ENCODE measurements at regions not wholly inside any gene's neighbourhood (a gene's known extent, or its start where the extent isn't known, plus 50 kb on each side); places are given as distances from the start of the nearest gene placed in this dataset.

DNA sequence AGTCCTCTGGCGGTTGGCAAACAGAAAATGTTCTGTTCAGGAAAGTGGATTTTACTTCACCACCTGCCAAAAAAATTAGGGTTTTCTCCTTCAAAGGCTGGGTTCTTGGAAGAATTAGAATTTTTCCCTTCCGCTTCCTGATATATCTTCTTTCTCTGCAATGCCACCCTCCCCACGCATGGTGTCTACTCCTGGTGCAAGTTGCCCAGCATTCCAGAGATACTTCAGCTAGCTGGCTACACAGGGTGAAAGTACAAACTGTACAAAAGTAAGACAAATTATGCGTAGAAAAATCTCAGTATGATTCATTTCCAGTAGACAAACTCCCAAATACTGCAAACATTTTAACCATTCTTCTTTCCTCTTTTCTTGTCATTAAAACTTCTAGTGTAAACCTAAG is 430.1 kb upstream of the ESRRG start:
- Histone ChIP-seq H3K27ac (no peak overlapping the region), H3K36me3 (no peaks in the 10 kb centered on the region), H3K4me1 (ENCODE audit: control insufficient read depth in 1 of 2, insufficient read depth in 1 of 2, low read depth in 1 of 2, low read length in 1 of 2) (no peaks in the 10 kb centered on the region), H3K4me3 (ENCODE audit: low read depth in 1 of 2, low read length in 1 of 2) (no peak overlapping the region), H3K27me3 (no peaks in the 10 kb centered on the region), H3K9me3 (no peaks in the 10 kb centered on the region)
- TF ChIP-seq, protein P1, sequence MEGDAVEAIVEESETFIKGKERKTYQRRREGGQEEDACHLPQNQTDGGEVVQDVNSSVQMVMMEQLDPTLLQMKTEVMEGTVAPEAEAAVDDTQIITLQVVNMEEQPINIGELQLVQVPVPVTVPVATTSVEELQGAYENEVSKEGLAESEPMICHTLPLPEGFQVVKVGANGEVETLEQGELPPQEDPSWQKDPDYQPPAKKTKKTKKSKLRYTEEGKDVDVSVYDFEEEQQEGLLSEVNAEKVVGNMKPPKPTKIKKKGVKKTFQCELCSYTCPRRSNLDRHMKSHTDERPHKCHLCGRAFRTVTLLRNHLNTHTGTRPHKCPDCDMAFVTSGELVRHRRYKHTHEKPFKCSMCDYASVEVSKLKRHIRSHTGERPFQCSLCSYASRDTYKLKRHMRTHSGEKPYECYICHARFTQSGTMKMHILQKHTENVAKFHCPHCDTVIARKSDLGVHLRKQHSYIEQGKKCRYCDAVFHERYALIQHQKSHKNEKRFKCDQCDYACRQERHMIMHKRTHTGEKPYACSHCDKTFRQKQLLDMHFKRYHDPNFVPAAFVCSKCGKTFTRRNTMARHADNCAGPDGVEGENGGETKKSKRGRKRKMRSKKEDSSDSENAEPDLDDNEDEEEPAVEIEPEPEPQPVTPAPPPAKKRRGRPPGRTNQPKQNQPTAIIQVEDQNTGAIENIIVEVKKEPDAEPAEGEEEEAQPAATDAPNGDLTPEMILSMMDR (IDR thresholded peaks at IDR 0.05) = no peak

DNA sequence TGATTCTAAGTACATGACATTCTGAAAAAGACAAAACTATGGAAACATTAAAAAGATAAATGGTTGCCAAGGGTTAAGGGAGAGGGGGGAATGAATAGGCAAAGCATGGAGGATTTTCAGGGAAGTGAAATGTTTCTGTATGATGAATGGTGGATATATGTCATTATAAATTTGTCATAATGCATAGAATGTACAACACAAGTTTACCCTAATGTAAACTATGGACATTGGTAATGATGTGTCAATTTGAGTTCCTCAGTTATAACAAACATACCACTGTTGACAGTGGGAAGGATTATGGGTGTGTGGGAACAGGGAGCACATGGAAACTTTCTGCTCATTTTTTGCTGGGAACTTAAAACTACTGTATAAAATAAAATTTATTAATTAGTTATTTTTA is 427.1 kb upstream of the ESRRG start:
- TF ChIP-seq, protein P1 (IDR thresholded peaks at IDR 0.05) = no peak

DNA sequence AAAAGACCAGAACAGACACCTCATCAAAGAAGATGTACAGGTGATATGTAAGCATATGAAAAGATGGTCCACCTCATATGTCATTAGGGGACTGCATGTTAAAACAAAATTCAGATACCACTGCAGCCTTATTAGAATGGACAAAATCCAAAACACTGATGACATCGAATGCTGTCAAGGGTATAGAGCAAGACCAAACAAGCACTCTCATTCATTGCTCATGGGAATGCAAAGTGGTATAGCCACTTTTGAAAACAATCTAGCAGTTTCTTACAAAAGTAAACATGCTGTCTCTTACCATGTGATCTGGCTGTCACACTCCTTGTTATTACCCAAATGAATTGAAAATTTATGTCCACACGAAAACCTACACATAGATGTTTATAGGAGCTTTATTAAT is 426.6 kb upstream of the ESRRG start:
- Histone ChIP-seq H3K27me3 (no peaks in the 10 kb centered on the region), H3K4me3 (ENCODE audit: low read depth in 1 of 2, low read length in 1 of 2) (no peak overlapping the region), H3K27ac (no peak overlapping the region), H3K9me3 (no peaks in the 10 kb centered on the region), H3K36me3 (no peaks in the 10 kb centered on the region), H3K4me1 (ENCODE audit: control insufficient read depth in 1 of 2, insufficient read depth in 1 of 2, low read depth in 1 of 2, low read length in 1 of 2) (no peaks in the 10 kb centered on the region)
- TF ChIP-seq, protein P1 (IDR thresholded peaks at IDR 0.05) = no peak

More for the DNA sequence above, 427.1 kb upstream of the ESRRG start:
- H3K4me1 ChIP-seq (ENCODE audit: control insufficient read depth in 1 of 2, insufficient read depth in 1 of 2, low read depth in 1 of 2, low read length in 1 of 2) = no peaks in the 10 kb centered on the region
- H3K27ac ChIP-seq = no peak overlapping the region
- H3K36me3 ChIP-seq = no peaks in the 10 kb centered on the region
- no peaks in the 10 kb centered on the region for H3K9me3 ChIP-seq
- H3K27me3 ChIP-seq = no peaks in the 10 kb centered on the region
- H3K4me3 ChIP-seq (ENCODE audit: low read depth in 1 of 2, low read length in 1 of 2) = no peak overlapping the region

DNA sequence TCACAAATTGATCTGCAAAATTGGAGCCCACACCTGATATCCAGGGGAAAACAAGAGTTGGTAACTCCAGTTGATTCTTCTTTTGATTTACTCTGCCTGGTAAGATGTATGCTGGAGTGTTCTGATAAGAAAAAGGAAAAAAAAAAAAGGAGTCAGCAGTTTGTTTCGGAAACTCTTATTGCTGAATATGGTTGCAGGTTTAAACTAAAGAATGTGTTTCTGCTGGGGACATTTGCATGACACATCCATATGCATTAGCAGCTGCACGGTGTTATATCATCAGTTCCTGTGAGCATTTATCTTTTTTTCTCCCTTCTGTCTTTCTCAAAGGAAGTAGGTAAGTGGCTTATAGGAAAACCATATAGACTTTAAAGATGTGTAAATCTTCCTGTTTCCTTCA is 418.5 kb upstream of the ESRRG start:
- Histone ChIP-seq H3K9me3 (no peaks in the 10 kb centered on the region), H3K4me3 (ENCODE audit: low read depth in 1 of 2, low read length in 1 of 2) (no peak overlapping the region), H3K27ac (no peak overlapping the region), H3K27me3 (peaks cover 67% of the 10 kb centered on the region), H3K36me3 (no peaks in the 10 kb centered on the region), H3K4me1 (ENCODE audit: control insufficient read depth in 1 of 2, insufficient read depth in 1 of 2, low read depth in 1 of 2, low read length in 1 of 2) (no peaks in the 10 kb centered on the region)
- TF ChIP-seq, protein P1 (IDR thresholded peaks at IDR 0.05) = no peak

DNA sequence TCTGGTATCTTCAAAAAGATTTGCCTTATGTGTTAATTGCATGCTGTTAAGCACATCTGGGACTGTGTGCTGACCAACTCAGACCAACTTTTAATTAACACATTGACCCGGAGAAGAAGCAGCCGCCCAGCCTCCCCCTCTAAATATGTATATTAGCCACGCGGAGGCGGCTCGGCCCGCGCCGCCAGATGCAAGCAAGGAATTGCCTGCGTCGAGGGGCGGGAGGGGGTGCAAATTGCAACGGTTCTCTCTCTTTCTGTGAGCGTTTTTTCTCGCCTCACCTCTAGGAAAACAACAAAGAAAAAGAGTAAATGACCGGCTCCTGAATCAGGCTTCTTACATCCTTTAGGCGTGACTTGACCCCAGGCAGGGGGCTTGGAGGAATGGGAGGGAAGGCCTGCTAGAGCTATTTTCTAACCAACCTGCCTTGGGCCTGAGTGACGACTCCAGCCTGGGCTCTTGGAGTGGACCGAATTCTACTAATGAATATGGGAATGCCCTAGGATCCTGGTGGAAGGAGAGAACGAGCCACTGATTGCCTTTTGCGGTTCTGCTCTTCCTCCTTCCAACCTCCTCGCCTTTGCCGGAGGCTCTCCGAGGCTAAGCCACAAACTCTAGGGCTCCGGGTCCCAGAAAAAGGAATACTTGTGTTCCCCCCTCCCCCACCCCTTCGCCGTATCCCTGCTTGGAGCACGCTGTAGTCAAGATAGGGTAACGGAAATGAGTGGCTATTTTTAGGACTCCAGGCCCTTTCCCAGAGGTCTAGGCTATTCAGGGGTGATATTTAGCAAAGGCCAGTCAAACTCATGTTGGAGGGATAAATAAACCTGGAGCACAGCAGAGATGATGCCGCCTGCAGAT is 417.0 kb upstream of the ESRRG start:
- Histone ChIP-seq H3K9me3 (no peaks in the 10 kb centered on the region), H3K4me3 (ENCODE audit: low read depth in 1 of 2, low read length in 1 of 2) (no peak overlapping the region), H3K27ac (no peak overlapping the region), H3K36me3 (no peaks in the 10 kb centered on the region), H3K27me3 (peaks cover 81% of the 10 kb centered on the region), H3K4me1 (ENCODE audit: control insufficient read depth in 1 of 2, insufficient read depth in 1 of 2, low read depth in 1 of 2, low read length in 1 of 2) (no peaks in the 10 kb centered on the region)
- TF ChIP-seq, protein P1 (IDR thresholded peaks at IDR 0.05) = no peak
